ENCODE measurements at regions not wholly inside any gene's neighbourhood (a gene's known extent, or its start where the extent isn't known, plus 50 kb on each side); places are given as distances from the start of the nearest gene placed in this dataset.
A peak's percentile ranks its signal among the peaks of the same experiment; 100 is the strongest.
"Not testable (repeated sequence)": the region's sequence is repeated elsewhere in the genome, so short reads cannot be mapped to it uniquely, and the experiment has no call there.

- not testable (repeated sequence) for H3K27me3 ChIP-seq; DNase-seq; H3K27ac ChIP-seq; H3K36me3 ChIP-seq; H3K4me3 ChIP-seq; H3K9me3 ChIP-seq (replicated peaks); H3K4me1 ChIP-seq
Measured at GRCh38 chr5:135151660-135152059, 117.6 kb upstream of the PITX1 start.

GRCh38 chr5:135151256-135151655 lies 117.2 kb upstream of the PITX1 start:
- DNase-seq = no peak
- no peaks in the 10 kb centered on the region for H3K4me1 ChIP-seq
- no peaks in the 10 kb centered on the region for H3K9me3 ChIP-seq (replicated peaks)
- H3K36me3 ChIP-seq = no peaks in the 10 kb centered on the region
- no peak overlapping the region for H3K27ac ChIP-seq
- no peaks in the 10 kb centered on the region for H3K27me3 ChIP-seq
- H3K4me3 ChIP-seq = no peak overlapping the region

- no peaks in the 10 kb centered on the region for H3K36me3 ChIP-seq
- H3K4me3 ChIP-seq = no peak overlapping the region
- no peaks in the 10 kb centered on the region for H3K9me3 ChIP-seq (replicated peaks)
- H3K27me3 ChIP-seq = no peaks in the 10 kb centered on the region
- no peak for DNase-seq
- H3K4me1 ChIP-seq = no peaks in the 10 kb centered on the region
- no peak overlapping the region for H3K27ac ChIP-seq
Measured at GRCh38 chr5:135150767-135151166, 116.7 kb upstream of the PITX1 start.

GRCh38 chr5:135149956-135150723 lies 116.1 kb upstream of the PITX1 start:
- Histone ChIP-seq H3K4me3 (no peak overlapping the region), H3K9me3 (replicated peaks) (no peaks in the 10 kb centered on the region), H3K4me1 (no peaks in the 10 kb centered on the region), H3K27me3 (no peaks in the 10 kb centered on the region), H3K27ac (no peak overlapping the region), H3K36me3 (no peaks in the 10 kb centered on the region)
- no peak for DNase-seq

- H3K4me3 ChIP-seq = no peak overlapping the region
- DNase-seq = no peak
- H3K27ac ChIP-seq = no peak overlapping the region
Measured at GRCh38 chr5:135149229-135149955, 115.4 kb upstream of the PITX1 start.

GRCh38 chr5:135147294-135148090 lies 113.5 kb upstream of the PITX1 start:
- DNase-seq = no peak
- H3K27me3 ChIP-seq = no peaks in the 10 kb centered on the region
- no peak overlapping the region for H3K4me3 ChIP-seq
- no peaks in the 10 kb centered on the region for H3K36me3 ChIP-seq
- H3K9me3 ChIP-seq (replicated peaks) = 0 out of 2 replicates have a peak, but pooled peaks cover 4% of the 10 kb centered on the region
- no peaks in the 10 kb centered on the region for H3K4me1 ChIP-seq
- H3K27ac ChIP-seq = no peak overlapping the region

More at GRCh38 chr5:135149229-135149955, 115.4 kb upstream of the PITX1 start:
- H3K9me3 ChIP-seq (replicated peaks) = 0 out of 2 replicates have a peak, but pooled peaks cover 2% of the 10 kb centered on the region
- no peaks in the 10 kb centered on the region for H3K27me3 ChIP-seq
- H3K4me1 ChIP-seq = no peaks in the 10 kb centered on the region
- no peaks in the 10 kb centered on the region for H3K36me3 ChIP-seq

- Histone ChIP-seq H3K4me1 (no peaks in the 10 kb centered on the region; the same call in 1 of the 2 replicates), H3K9me3 (replicated peaks) (0 out of 2 replicates have a peak, but pooled peaks cover 4% of the 10 kb centered on the region), H3K36me3 (no peaks in the 10 kb centered on the region), H3K27ac (no peak overlapping the region), H3K4me3 (no peak overlapping the region), H3K27me3 (no peaks in the 10 kb centered on the region)
- DNase-seq = no peak
Measured at GRCh38 chr5:135145985-135146384, 112.0 kb upstream of the PITX1 start.

- DNase-seq; H3K36me3 ChIP-seq; H3K9me3 ChIP-seq (replicated peaks); H3K4me1 ChIP-seq; H3K27me3 ChIP-seq; H3K4me3 ChIP-seq; H3K27ac ChIP-seq: not testable (repeated sequence)
Measured at GRCh38 chr5:135143682-135144081, 109.7 kb upstream of the PITX1 start.

GRCh38 chr5:135141303-135142268 lies 107.6 kb upstream of the PITX1 start:
- Histone ChIP-seq H3K27ac (no peak overlapping the region), H3K9me3 (replicated peaks) (0 out of 2 replicates have a peak, but pooled peaks cover 4% of the 10 kb centered on the region), H3K36me3 (no peaks in the 10 kb centered on the region), H3K4me3 (no peak overlapping the region), H3K27me3 (no peaks in the 10 kb centered on the region), H3K4me1 (no peaks in the 10 kb centered on the region; the same call in 1 of the 2 replicates)
- peak in 1 of 2 experiments; percentile 39 for DNase-seq

- H3K27ac ChIP-seq = no peak overlapping the region
- H3K9me3 ChIP-seq (replicated peaks) = 0 out of 2 replicates have a peak, but pooled peaks cover 4% of the 10 kb centered on the region
- no peak overlapping the region for H3K4me3 ChIP-seq
- H3K27me3 ChIP-seq = no peaks in the 10 kb centered on the region
- H3K36me3 ChIP-seq = no peaks in the 10 kb centered on the region
- no peak for DNase-seq
- H3K4me1 ChIP-seq = peaks cover 9% of the 10 kb centered on the region
Measured at GRCh38 chr5:135140446-135141204, 106.6 kb upstream of the PITX1 start.

- H3K9me3 ChIP-seq (replicated peaks) = 0 out of 2 replicates have a peak, but pooled peaks cover 4% of the 10 kb centered on the region
- no peak overlapping the region for H3K4me3 ChIP-seq
- no peaks in the 10 kb centered on the region for H3K27me3 ChIP-seq
- H3K36me3 ChIP-seq = no peaks in the 10 kb centered on the region
- H3K4me1 ChIP-seq = peaks cover 13% of the 10 kb centered on the region
- H3K27ac ChIP-seq = no peak overlapping the region
- peak in 1 of 2 experiments; percentile 32 for DNase-seq
Measured at GRCh38 chr5:135139381-135140134, 105.5 kb upstream of the PITX1 start.

- DNase-seq = no peak
- H3K4me1 ChIP-seq = peaks cover 13% of the 10 kb centered on the region
- H3K27ac ChIP-seq = no peak overlapping the region
- no peaks in the 10 kb centered on the region for H3K27me3 ChIP-seq
- no peak overlapping the region for H3K4me3 ChIP-seq
- no peaks in the 10 kb centered on the region for H3K36me3 ChIP-seq
- H3K9me3 ChIP-seq (replicated peaks) = no peaks in the 10 kb centered on the region
Measured at GRCh38 chr5:135138116-135138850, 104.3 kb upstream of the PITX1 start.
